RPMI8226 (cell line): ENCODE measurements at regions not wholly inside any gene's neighbourhood (a gene's known extent, or its start where the extent isn't known, plus 50 kb on each side); places are given as distances from the start of the nearest gene placed in this dataset.
"Not testable (repeated sequence)": the region's sequence is repeated elsewhere in the genome, so short reads cannot be mapped to it uniquely, and the experiment has no call there.

Source experiments
- DNase-seq: peaks from one replicate; pipeline ENCODE4 v3.0.0-alpha.2; 2015

GRCh38 chr4:18608908-18609533, 587.5 kb upstream of the LCORL start:
- no peak for DNase-seq

- not testable (repeated sequence) for DNase-seq
Measured at GRCh38 chr4:18602610-18603009, 581.1 kb upstream of the LCORL start.

GRCh38 chr4:18593297-18594002, 571.9 kb upstream of the LCORL start:
- DNase-seq: peak; percentile 57

GRCh38 chr4:18582841-18583240, 561.3 kb upstream of the LCORL start:
- DNase-seq: no peak

GRCh38 chr4:18578307-18578706, 556.8 kb upstream of the LCORL start:
- no peak for DNase-seq

GRCh38 chr4:18572481-18572880, 550.9 kb upstream of the LCORL start:
- no peak for DNase-seq

- no peak for DNase-seq
Measured at GRCh38 chr4:18571301-18571761, 549.8 kb upstream of the LCORL start.

GRCh38 chr4:18570370-18570769, 548.8 kb upstream of the LCORL start:
- no peak for DNase-seq

GRCh38 chr4:18568600-18568999, 547.0 kb upstream of the LCORL start:
- no peak for DNase-seq

- DNase-seq: no peak
Measured at GRCh38 chr4:18566970-18567799, 545.6 kb upstream of the LCORL start.

- DNase-seq: no peak
Measured at GRCh38 chr4:18559492-18559891, 537.9 kb upstream of the LCORL start.

- DNase-seq: no peak
Measured at GRCh38 chr4:18556402-18556801, 534.8 kb upstream of the LCORL start.

- DNase-seq: no peak
Measured at GRCh38 chr4:18540349-18540748, 518.8 kb upstream of the LCORL start.

- no peak for DNase-seq
Measured at GRCh38 chr4:18538121-18538520, 516.6 kb upstream of the LCORL start.

GRCh38 chr4:18536428-18536827, 514.9 kb upstream of the LCORL start:
- no peak for DNase-seq

- DNase-seq: no peak
Measured at GRCh38 chr4:18535948-18536347, 514.4 kb upstream of the LCORL start.

- no peak for DNase-seq
Measured at GRCh38 chr4:18533262-18533775, 511.8 kb upstream of the LCORL start.

GRCh38 chr4:18531731-18532130, 510.2 kb upstream of the LCORL start:
- no peak for DNase-seq

GRCh38 chr4:18529482-18529881, 507.9 kb upstream of the LCORL start:
- no peak for DNase-seq

- DNase-seq: no peak
Measured at GRCh38 chr4:18524667-18525066, 503.1 kb upstream of the LCORL start.

- no peak for DNase-seq
Measured at GRCh38 chr4:18518098-18518497, 496.5 kb upstream of the LCORL start.

GRCh38 chr4:18513861-18514260, 492.3 kb upstream of the LCORL start:
- DNase-seq: no peak

GRCh38 chr4:18512718-18513117, 491.2 kb upstream of the LCORL start:
- DNase-seq: no peak

GRCh38 chr4:18511727-18512126, 490.2 kb upstream of the LCORL start:
- no peak for DNase-seq
